GM04504 (cell line): ENCODE measurements at regions not wholly inside any gene's neighbourhood (a gene's known extent, or its start where the extent isn't known, plus 50 kb on each side); places are given as distances from the start of the nearest gene placed in this dataset.
"Not testable (repeated sequence)": the region's sequence is repeated elsewhere in the genome, so short reads cannot be mapped to it uniquely, and the experiment has no call there.

ENCODE experiments used
- DNase-seq: peaks from one replicate; pipeline ENCODE4 v3.0.0-alpha.2; 2012; ENCODE audit warnings: low read depth

- DNase-seq: no peak
Observed at GRCh38 chr14:26655128-26655527, 57.3 kb upstream of the NOVA1 start.

DNA sequence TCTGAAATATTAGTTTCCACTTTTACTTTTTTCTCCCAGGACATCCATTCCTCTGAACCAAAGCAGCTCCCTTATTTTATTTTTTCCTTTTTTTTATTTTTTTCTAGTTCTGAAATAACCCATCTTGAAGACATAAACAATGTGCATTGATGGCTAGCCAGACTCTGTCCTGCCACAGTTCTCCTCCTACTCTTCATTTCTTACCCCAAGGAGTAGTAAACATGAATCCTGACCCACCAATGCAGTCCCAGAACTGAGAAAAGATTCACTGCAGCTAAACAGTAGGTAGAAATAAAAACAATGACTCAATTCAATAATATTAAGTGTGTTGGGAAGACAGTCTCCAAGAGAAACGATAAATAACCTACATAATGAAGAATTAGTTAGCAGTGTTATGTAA, 65.7 kb upstream of the NOVA1 start:
- no peak for DNase-seq

GRCh38 chr14:26678732-26679420, 81.0 kb upstream of the NOVA1 start:
- DNase-seq: not testable (repeated sequence)

DNA sequence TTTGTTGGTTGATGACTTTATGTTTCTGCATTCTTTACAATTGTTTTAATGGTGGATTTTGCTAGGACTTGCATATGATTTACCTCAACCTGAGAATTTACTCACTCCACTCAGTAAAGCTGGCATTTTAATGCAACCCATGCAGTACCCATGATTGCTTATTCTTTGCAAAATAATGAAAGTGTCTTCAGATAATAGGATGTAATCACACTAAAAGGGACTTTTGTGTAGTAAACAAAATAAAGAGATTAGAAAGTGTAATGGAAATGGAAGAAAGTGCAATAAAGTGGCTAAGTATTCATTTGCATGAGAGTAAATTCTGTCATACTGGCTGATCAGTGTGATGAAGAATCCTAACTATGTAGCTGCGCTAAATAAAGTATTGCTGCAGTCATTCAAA, 87.6 kb upstream of the NOVA1 start:
- no peak for DNase-seq

- no peak for DNase-seq
Observed at GRCh38 chr14:26687301-26687837, 89.5 kb upstream of the NOVA1 start.

DNA sequence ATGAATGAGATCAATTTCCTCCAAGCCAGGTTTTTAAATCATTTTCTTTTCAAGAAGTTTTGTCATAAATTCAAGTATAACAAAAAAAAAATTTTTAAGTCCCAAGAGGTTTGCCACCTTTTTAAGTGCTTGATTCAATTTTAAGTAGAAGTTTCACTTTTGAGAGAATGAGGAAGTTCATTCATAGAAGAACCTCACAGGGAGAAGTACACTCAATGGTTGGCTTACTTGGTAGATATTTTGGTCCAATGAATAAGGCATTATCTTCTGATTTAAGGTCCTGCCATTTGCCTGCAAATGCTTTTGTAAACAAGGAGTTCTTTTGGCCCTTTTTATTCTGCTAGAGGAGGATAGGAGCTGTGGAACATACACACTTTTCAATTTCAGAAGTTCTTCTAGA, 96.7 kb upstream of the NOVA1 start:
- DNase-seq: no peak

GRCh38 chr14:26702721-26703230, 104.9 kb upstream of the NOVA1 start:
- no peak for DNase-seq

GRCh38 chr14:26703686-26704366, 106.0 kb upstream of the NOVA1 start:
- DNase-seq: no peak

- DNase-seq: no peak
Observed at GRCh38 chr14:26707234-26707633, 109.4 kb upstream of the NOVA1 start.

DNA sequence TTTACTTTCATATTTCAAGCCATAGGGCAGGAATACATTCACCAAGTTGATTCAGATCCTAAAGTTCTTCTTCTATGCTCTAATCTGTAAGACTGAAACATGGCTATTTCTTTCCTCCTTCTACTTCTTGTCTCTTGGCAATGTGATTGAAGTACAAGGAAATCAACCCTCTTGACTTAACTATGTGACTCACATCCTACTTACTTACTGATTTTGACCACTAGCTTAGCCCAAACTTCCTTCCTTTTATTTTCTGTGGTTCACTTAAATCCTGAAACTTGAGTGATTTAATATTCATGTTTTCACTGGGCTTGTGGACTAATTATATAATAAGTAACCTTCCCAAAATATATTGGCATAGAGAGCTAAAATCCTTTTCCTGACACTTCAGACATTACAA, 111.2 kb upstream of the NOVA1 start:
- DNase-seq: no peak

DNA sequence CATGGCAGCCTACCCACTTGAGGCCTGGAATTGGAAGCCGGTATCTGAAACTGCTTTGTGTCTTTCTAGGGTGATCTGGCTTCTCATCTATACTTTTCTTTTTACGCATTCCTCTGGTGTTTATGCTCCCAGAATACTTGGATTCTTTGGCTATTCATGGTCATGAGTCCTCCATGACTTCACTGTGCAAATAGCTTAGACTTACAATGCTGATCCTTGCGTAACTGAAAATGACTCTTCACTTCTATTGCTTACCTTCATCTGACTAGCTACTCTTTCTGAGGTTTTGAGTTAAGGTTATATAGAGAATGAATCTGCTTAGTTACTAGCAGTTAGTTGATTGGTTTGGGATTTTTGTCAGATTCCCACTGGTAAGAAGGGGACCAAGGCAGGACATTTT, 121.7 kb upstream of the NOVA1 start:
- no peak for DNase-seq

DNA sequence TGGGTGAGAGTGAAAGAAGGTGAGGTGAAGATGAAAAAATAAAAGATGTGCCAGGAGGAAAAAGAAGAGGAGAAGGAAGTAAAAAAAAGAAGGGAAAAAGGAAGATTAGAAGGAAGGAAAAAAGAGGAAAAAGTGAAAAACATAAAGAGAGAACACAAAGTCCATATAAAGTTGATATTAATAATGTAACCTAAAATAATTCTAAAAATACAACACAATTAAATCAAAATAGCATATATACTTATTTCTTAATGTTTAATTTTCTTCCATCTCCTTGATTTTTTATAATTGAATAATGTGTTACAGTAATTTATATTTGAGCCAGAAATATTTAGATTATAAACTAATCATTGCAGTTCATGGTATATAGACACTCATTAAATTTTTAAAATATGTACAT, 124.4 kb upstream of the NOVA1 start:
- DNase-seq: no peak

GRCh38 chr14:26729851-26730250, 132.0 kb upstream of the NOVA1 start:
- DNase-seq: no peak

- no peak for DNase-seq
Observed at GRCh38 chr14:26730929-26731618, 133.2 kb upstream of the NOVA1 start.

DNA sequence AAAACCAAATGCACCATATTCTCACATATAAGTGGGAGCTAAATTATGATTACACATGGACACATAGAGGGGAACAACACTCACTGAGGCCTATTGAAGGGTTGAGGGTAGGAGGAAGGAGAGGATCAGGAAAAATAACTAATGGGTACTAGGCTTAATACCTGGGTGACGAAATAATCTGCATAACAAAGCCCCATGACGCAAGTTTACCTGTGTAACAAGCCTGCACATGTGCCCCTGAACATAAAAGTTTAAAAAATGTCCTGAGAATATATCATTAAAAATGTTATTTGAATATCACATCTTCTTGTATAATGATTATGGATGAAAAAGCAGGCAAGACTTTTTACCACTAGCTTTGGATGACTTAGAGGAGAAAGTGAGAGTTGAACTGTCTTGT, 138.0 kb upstream of the NOVA1 start:
- DNase-seq: no peak

DNA sequence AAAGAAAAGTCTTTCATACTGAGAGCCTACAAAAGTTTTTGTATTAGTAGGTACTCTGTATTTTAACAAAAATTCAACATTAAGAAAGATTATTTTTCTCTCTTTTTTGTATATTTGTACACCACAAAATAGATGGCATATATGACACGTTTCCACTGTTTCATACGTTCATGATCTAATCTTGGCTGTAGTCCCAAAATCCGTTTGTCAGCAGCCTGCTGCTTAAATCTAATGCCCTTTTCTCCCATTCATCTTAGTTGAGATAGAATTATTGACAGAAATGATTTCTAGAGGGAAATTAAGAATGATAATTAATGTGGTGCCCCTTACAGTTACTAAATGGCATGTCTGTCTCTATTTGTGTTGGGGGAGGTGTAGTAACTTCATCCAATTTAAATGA, 140.7 kb upstream of the NOVA1 start:
- DNase-seq: no peak

- no peak for DNase-seq
Observed at GRCh38 chr14:26741711-26742212, 143.9 kb upstream of the NOVA1 start.

- DNase-seq: no peak
Observed at GRCh38 chr14:26743284-26743683, 145.5 kb upstream of the NOVA1 start.

DNA sequence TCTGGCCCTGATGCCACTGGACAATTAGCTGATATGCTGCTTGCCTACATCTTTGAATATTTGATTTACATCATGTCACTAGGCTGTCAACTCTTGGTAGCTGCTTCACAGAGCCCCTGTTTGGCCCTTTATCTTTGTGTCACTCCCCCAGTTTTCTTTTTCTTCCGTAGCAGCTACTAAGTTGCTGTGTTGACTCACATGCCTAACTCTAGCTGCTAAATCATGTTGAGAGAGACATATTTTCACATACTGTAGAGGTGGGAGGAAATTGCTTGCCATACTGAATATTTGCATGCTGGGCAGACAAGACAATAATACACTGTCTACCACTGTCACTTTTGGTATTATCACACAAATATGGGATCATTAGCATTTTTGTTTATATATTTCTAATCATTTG, 147.1 kb upstream of the NOVA1 start:
- no peak for DNase-seq

GRCh38 chr14:26761532-26761931, 163.7 kb upstream of the NOVA1 start:
- no peak for DNase-seq

- DNase-seq: no peak
Observed at GRCh38 chr14:26765301-26765700, 167.5 kb upstream of the NOVA1 start.

GRCh38 chr14:26765768-26766520, 168.1 kb upstream of the NOVA1 start:
- DNase-seq: peak; percentile 71
